Fibroblast of the aortic adventitia (primary cell): ENCODE measurements at regions not wholly inside any gene's neighbourhood (a gene's known extent, or its start where the extent isn't known, plus 50 kb on each side); places are given as distances from the start of the nearest gene placed in this dataset.

Experiments
- DNase-seq: peaks from one replicate; pipeline ENCODE4 v3.0.0-alpha.2; 2010; ENCODE audit warnings: low read depth
- H3K4me3 ChIP-seq: 2 replicates; pipeline ENCODE4 v1.5.1; 2011; ENCODE audit warnings: low read depth, mild to moderate bottlenecking, control low read depth, low read length, moderate library complexity
- TF ChIP-seq, protein P1 (sequence below): IDR thresholded peaks from 2 replicates; pipeline ENCODE4 v1.5.1; 2011; ENCODE audit warnings: mild to moderate bottlenecking, low read length, control low read depth, inconsistent platforms; ENCODE audit not compliant: insufficient read depth

DNA sequence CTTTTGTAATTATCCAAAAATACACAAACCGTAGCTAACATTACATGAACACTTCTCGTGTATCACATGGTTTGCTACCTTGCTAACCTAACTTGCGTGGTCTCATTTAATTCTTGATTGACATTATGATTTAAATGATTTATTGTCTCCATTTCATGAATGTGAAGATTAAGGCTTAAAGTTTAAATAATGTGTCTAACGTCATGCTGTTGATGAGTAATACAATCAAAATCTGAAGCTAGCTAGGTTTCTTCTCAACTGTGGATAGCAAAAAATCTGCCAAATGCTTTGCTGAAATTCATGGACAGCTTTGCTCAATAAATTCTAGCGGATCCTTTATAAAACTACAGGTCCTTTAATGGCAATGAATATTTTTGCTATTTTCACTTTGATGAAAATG, 274.1 kb upstream of the MC4R start:
- DNase-seq = no peak
- TF ChIP-seq, protein P1, sequence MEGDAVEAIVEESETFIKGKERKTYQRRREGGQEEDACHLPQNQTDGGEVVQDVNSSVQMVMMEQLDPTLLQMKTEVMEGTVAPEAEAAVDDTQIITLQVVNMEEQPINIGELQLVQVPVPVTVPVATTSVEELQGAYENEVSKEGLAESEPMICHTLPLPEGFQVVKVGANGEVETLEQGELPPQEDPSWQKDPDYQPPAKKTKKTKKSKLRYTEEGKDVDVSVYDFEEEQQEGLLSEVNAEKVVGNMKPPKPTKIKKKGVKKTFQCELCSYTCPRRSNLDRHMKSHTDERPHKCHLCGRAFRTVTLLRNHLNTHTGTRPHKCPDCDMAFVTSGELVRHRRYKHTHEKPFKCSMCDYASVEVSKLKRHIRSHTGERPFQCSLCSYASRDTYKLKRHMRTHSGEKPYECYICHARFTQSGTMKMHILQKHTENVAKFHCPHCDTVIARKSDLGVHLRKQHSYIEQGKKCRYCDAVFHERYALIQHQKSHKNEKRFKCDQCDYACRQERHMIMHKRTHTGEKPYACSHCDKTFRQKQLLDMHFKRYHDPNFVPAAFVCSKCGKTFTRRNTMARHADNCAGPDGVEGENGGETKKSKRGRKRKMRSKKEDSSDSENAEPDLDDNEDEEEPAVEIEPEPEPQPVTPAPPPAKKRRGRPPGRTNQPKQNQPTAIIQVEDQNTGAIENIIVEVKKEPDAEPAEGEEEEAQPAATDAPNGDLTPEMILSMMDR = no peak

DNA sequence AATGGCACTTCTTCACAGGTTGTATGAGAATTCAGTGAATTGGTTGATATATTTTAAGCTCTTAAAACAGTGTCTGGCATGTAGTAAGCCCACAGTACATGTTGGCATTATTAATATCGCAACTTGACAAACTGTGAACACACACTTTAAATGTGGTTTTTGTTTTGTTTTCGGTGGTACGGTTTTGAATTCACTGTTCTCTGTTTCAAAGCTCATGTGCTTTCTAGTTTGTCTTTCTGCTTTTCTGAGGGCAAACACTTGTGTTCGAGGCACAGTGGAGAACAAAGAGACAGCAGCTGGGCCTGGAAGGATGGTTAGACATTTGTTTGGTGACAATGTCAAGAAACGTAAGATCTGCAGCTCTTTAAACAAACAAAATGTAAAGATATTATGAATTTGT, 276.5 kb upstream of the MC4R start:
- no peak for DNase-seq
- TF ChIP-seq, protein P1 = no peak
- H3K4me3 ChIP-seq = no peak overlapping the region

More for the DNA sequence above, 274.1 kb upstream of the MC4R start:
- H3K4me3 ChIP-seq = no peak overlapping the region

DNA sequence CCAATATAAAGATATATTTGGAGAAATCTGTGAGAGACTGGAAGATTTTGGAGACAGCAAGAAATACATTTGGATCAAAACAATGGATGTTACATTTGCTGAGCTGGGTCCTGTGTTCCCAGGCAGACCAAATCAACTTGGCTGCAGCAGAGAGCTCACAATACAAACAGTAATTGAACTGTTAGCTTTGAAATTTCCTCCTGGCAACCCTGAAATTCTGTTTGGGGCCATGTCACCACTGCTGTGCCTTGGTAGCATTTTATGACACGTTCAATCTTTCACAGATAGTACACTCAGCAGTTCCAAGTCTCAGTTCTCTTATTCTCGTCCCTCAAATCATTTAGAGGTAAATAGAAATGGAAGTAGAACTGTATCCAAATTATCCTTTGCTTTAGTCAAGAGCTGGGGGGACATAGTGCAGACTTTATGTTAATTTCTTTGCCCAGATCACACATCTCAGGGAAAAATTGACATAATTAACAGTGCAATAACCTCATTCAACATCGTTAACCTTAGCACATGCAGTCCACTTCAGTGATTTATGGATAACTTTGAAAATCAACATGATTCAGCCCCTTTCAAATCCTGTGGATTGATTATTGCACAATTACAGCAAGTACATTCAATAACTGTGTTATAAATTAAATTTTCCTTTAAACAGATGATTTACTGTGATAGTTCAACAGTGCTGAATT, 277.4 kb upstream of the MC4R start:
- H3K4me3 ChIP-seq = no peak overlapping the region
- DNase-seq = no peak
- TF ChIP-seq, protein P1 = no peak

DNA sequence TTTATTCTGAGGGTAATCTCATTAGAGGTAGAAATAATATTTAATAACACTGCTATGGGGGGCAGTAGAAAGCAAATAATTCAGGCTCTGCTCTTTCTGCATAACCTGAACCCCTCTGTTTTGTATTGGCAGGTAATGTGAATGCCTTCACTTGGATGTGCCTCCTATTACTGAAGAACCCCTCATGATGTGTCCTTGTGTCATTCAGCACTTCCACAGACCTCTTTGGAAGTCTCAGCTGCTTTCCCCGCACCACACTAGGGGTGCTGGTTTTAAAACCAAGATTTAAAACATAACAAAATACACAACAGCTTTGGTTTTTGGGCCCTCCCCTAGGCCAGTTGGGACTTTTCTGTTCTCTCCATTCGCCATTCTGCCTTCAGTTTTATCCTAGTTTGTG, 281.7 kb upstream of the MC4R start:
- DNase-seq = no peak
- TF ChIP-seq, protein P1 = no peak
- H3K4me3 ChIP-seq = no peak overlapping the region

DNA sequence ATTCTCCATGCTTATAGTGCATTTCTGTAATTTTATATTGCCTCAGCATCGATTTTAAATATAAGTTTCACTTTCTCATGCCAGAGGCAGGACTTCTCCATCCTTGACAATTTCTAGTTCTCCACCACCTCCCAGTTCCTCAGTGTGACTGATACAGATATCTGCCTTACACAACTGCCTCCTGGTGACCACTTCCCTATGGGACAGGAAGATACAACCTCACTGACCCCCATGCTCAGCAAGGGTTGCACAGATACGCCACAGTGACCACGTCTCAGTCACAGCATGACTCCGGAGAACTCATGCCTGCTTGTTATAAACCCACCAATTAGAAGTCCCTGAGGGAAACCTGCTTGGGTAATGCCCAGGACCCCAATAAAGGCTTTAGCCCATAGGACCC, 284.0 kb upstream of the MC4R start:
- TF ChIP-seq, protein P1 = no peak
- no peak for DNase-seq
- H3K4me3 ChIP-seq = no peak overlapping the region

DNA sequence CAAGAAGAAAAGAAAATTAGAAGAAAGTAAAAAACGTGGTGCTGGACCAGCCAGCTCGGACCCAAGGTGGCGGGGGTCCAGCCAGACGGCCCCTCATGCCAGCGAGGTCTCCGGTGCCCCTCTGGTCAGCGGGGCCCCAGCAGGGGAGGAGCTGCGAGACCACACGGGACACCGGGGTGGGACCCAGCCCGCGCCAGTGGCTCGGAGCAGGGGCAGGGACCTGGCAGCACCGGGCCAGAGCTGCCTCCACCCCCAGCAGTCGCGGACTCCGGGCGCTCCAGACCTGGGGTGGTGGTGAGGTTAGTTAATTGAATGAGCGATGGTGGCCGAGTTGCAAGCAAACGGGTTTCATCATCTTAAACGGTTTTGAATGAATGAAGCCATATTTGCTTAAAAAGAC, 289.9 kb upstream of the MC4R start:
- DNase-seq = no peak
- H3K4me3 ChIP-seq = no peak overlapping the region
- TF ChIP-seq, protein P1 = no peak
